B cell (primary cell): ENCODE measurements at regions not wholly inside any gene's neighbourhood (a gene's known extent, or its start where the extent isn't known, plus 50 kb on each side); places are given as distances from the start of the nearest gene placed in this dataset.

Experiments used
- ATAC-seq: fragments of 200-7000 bp; cut with Tn5 transposase; one replicate; pipeline ENCODE4 v1.10.0; 2021; ENCODE audit warnings: low read depth, mild to moderate bottlenecking, moderate number of reproducible peaks, moderate library complexity
- CTCF ChIA-PET: fragments of 350-600 bp; sonication (Branson Sonifier 250); formaldehyde crosslinking; loops from one replicate; lab custom pipeline; 2021; ENCODE audit warnings: antibody characterized with exemption, inconsistent platforms; lab: Charles Lee
- POLR2A ChIA-PET: fragments of 350-600 bp; sonication (Branson Sonifier 250); formaldehyde crosslinking; loops from one replicate; lab custom pipeline; 2021; ENCODE audit warnings: antibody characterized with exemption; lab: Charles Lee
- DNase-seq: peaks from one replicate; pipeline ENCODE4 v3.0.0; 2013
- H2AFZ ChIP-seq: 2 replicates; pipeline ENCODE4 v1.6.1; 2012; ENCODE audit warnings: mild to moderate bottlenecking, low read depth, low read length; ENCODE audit not compliant: insufficient read depth, poor library complexity, severe bottlenecking
- H3K27ac ChIP-seq, 2 donors: 1 replicate in 1 of 2; 2 replicates in 1 of 2; pipeline ENCODE4 v1.5.1; 2012 to 2013; ENCODE audit warnings: low read length in 2 of 2, mild to moderate bottlenecking in 2 of 2, moderate library complexity in 1 of 2
- H3K27me3 ChIP-seq, 4 experiments: fragments of 200-600 bp in 1 of 4; sonication (generic) in 1 of 4; replicated peaks in 1 of 4; 1 replicate in 2 of 4; 2 replicates in 2 of 4; pipeline versions ENCODE4 v1.6.1 to v1.7.0; 2013 to 2016; ENCODE audit warnings: low read length in 3 of 4, mild to moderate bottlenecking in 2 of 4, mixed read lengths in 1 of 4, moderate library complexity in 1 of 4; ENCODE audit not compliant: insufficient read depth in 4 of 4, control insufficient read depth in 3 of 4; ENCODE audit errors: control extremely low read depth in 1 of 4
- H3K36me3 ChIP-seq, 2 experiments: replicated peaks in 1 of 2; 1 replicate in 1 of 2; 2 replicates in 1 of 2; pipeline versions ENCODE4 v1.6.1 to v1.7.1; 2013; ENCODE audit warnings: low read length in 1 of 2; ENCODE audit not compliant: insufficient read depth in 2 of 2, control insufficient read depth in 1 of 2; ENCODE audit errors: control extremely low read depth in 1 of 2, extremely low read depth in 1 of 2
- H3K4me1 ChIP-seq, 2 donors: fragments of 200-600 bp in 1 of 2; sonication (generic) in 1 of 2; 1 replicate in 1 of 2; 2 replicates in 1 of 2; pipeline versions ENCODE4 v1.5.1 to v1.6.1; 2013 to 2017; ENCODE audit warnings: low read length in 2 of 2; ENCODE audit not compliant: control insufficient read depth in 2 of 2, insufficient read depth in 2 of 2
- H3K4me2 ChIP-seq: replicated peaks from 2 replicates; pipeline ENCODE3; 2012; ENCODE audit warnings: mild to moderate bottlenecking, low read depth, low read length; ENCODE audit not compliant: poor library complexity, severe bottlenecking
- H3K4me3 ChIP-seq, 5 experiments: fragments of 200-600 bp in 1 of 5; sonication (generic) in 1 of 5; 1 replicate in 3 of 5; 2 replicates in 2 of 5; pipeline versions ENCODE4 v1.5.1 to v1.7.0; 2011 to 2016; ENCODE audit warnings: low read length in 4 of 5, mild to moderate bottlenecking in 4 of 5, low read depth in 2 of 5, control low read depth in 1 of 5, moderate library complexity in 1 of 5; ENCODE audit not compliant: insufficient read depth in 1 of 5; ENCODE audit errors: control extremely low read depth in 1 of 5, extremely low read depth in 1 of 5
- H3K79me2 ChIP-seq: fragments of 200-600 bp; sonication (generic); one replicate; pipeline ENCODE4 v1.6.0; 2016; ENCODE audit warnings: low read length; ENCODE audit not compliant: control insufficient read depth, insufficient read depth
- H3K9ac ChIP-seq: fragments of 200-600 bp; sonication (generic); 2 replicates; pipeline ENCODE4 v1.6.1; 2017; ENCODE audit warnings: mild to moderate bottlenecking, low read length, moderate library complexity
- H3K9me3 ChIP-seq, 3 donors: one replicate each; pipeline versions ENCODE4 v1.6.1 to v1.7.1; 2013; ENCODE audit warnings: low read length in 2 of 3; ENCODE audit not compliant: control insufficient read depth in 2 of 3, insufficient read depth in 1 of 3; ENCODE audit errors: control extremely low read depth in 1 of 3
- H4K20me1 ChIP-seq: 2 replicates; pipeline ENCODE4 v1.6.0; 2012; ENCODE audit warnings: mild to moderate bottlenecking, low read length; ENCODE audit not compliant: insufficient read depth, control insufficient read depth, poor library complexity, severe bottlenecking
- H3K27ac Mint-ChIP-seq: one replicate; pipeline ENCODE4 v1.8.0; 2021; ENCODE audit warnings: mixed read lengths
- H3K27me3 Mint-ChIP-seq: one replicate; pipeline ENCODE4 v1.8.0; 2021; ENCODE audit warnings: mixed read lengths
- H3K4me1 Mint-ChIP-seq: one replicate; pipeline ENCODE4 v1.8.0; 2021; ENCODE audit warnings: mixed read lengths
- H3K4me3 Mint-ChIP-seq: one replicate; pipeline ENCODE4 v1.8.0; 2021; ENCODE audit warnings: mixed read lengths
- H3K9me3 Mint-ChIP-seq: one replicate; pipeline ENCODE4 v1.8.0; 2022; ENCODE audit warnings: mixed read lengths; ENCODE audit not compliant: insufficient read depth
- CTCF ChIP-seq: fragments of 200-600 bp; IDR thresholded peaks from one replicate; pipeline ENCODE4 v1.8.0; 2022; ENCODE audit warnings: antibody characterized with exemption, mild to moderate bottlenecking
- EZH2 ChIP-seq: IDR thresholded peaks from 2 replicates; pipeline ENCODE4 v1.6.1; 2012; ENCODE audit warnings: borderline replicate concordance, low read depth, mild to moderate bottlenecking, moderate library complexity, low read length; ENCODE audit not compliant: insufficient read depth, poor library complexity, severe bottlenecking
- WGBS: methylation state at CpG from one replicate; pipeline ENCODE4 v1.1.5; 2013; ENCODE audit warnings: missing lambda C conversion rate; ENCODE audit not compliant: insufficient coverage; 5-methylcytosine and 5-hydroxymethylcytosine counted together
- intact Hi-C: fragments of 100-400 bp; cut with micrococcal nuclease; formaldehyde crosslinking; loops from one replicate; pipeline ENCODE4 v1.10.0; 2022

- Histone ChIP-seq H3K4me3 (no peak overlapping the region), H3K4me2 (no peak overlapping the region), H3K9ac (no peak overlapping the region), H3K27ac (no peak overlapping the region), H3K79me2 (no peaks in the 10 kb centered on the region), H3K9me3 (peaks cover 0 to 7% (median 0%) of the 10 kb centered on the region in 3 donors), H3K27me3 (no peaks in the 10 kb centered on the region), H3K36me3 (no peaks in the 10 kb centered on the region), H4K20me1 (no peaks in the 10 kb centered on the region), H2AFZ (no peak overlapping the region), H3K4me1 (no peaks in the 10 kb centered on the region)
- POLR2A ChIA-PET, result no interaction called here
- peaks cover 3% of the 10 kb centered on the region for H3K9me3 Mint-ChIP-seq
- H3K4me1 Mint-ChIP-seq, result no peaks in the 10 kb centered on the region
- H3K27me3 Mint-ChIP-seq, result no peaks in the 10 kb centered on the region
- TF ChIP-seq EZH2, result no peak
- H3K27ac Mint-ChIP-seq, result no peak overlapping the region
- H3K4me3 Mint-ChIP-seq, result no peak overlapping the region
- ATAC-seq (no peak), DNase-seq (no peak)
- CTCF ChIA-PET, result no interaction called here
- 78% methylated on average over 13 of the region's 16 CpGs for WGBS
- intact Hi-C loops, result no loop called here
These were observed 193.4 kb upstream of the VWC2 start for GRCh38 chr7:49580000-49580399.

DNA sequence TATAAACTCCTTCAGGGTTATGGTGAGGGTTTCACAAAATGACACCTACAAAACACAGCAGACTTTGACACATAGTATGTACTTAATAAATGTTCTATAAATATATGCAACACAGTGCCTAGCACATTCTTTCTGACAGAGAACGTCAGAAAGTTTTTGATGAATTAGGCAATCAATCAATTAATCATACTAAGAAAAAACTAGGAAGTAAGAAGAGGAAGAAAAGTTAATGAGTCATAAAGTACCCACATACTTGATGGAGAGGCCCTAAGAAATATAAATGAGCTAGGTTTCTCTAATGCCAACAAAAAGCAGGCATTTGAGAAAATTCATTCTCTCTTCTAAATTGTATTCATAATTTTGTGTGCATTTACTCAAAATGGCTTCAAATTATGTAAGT is 192.7 kb upstream of the VWC2 start:
- ChIA-PET POLR2A (no interaction called here), CTCF (no interaction called here)
- Histone ChIP-seq H3K27me3 (no peaks in the 10 kb centered on the region), H3K36me3 (no peaks in the 10 kb centered on the region), H3K79me2 (no peaks in the 10 kb centered on the region), H3K27ac (no peak overlapping the region), H3K4me2 (no peak overlapping the region), H2AFZ (no peak overlapping the region), H3K9me3 (peaks cover 0 to 7% (median 0%) of the 10 kb centered on the region in 3 donors), H4K20me1 (no peaks in the 10 kb centered on the region), H3K4me3 (no peak overlapping the region), H3K9ac (no peak overlapping the region), H3K4me1 (no peaks in the 10 kb centered on the region)
- WGBS, result no CpG with 5 or more reads among the region's 1 CpG
- Mint-ChIP-seq H3K27me3 (no peaks in the 10 kb centered on the region), H3K4me3 (no peak overlapping the region), H3K27ac (no peak overlapping the region), H3K9me3 (peaks cover 3% of the 10 kb centered on the region), H3K4me1 (no peaks in the 10 kb centered on the region)
- intact Hi-C loops, result no loop called here
- DNase-seq (no peak), ATAC-seq (no peak)
- TF ChIP-seq CTCF (no peak), EZH2 (no peak)
